ENCODE measurements at regions not wholly inside any gene's neighbourhood (a gene's known extent, or its start where the extent isn't known, plus 50 kb on each side); places are given as distances from the start of the nearest gene placed in this dataset.

- TF ChIP-seq CTCF (IDR thresholded peaks at IDR 0.05) = no peak
- TF ChIP-seq POLR2A (IDR thresholded peaks at IDR 0.05) = no peak
- no peak for TF ChIP-seq POLR2AphosphoS5 (IDR thresholded peaks at IDR 0.05)
Measured at GRCh38 chr13:21868823-21869222, 197.9 kb downstream of the FGF9 start.
